Osteocyte (in vitro differentiated cells): ENCODE measurements at regions not wholly inside any gene's neighbourhood (a gene's known extent, or its start where the extent isn't known, plus 50 kb on each side); places are given as distances from the start of the nearest gene placed in this dataset.

Experiments used
- DNase-seq: peaks from one replicate; pipeline ENCODE4 v3.0.0; 2021; ENCODE audit warnings: mixed read lengths; ENCODE audit not compliant: unreplicated experiment; ENCODE audit errors: extremely low spot score
- H3K27ac Mint-ChIP-seq: one replicate; pipeline ENCODE4 v1.8.0; 2021; ENCODE audit warnings: mild to moderate bottlenecking, mixed read lengths; ENCODE audit not compliant: unreplicated experiment
- H3K27me3 Mint-ChIP-seq: one replicate; pipeline ENCODE4 v1.8.0; 2021; ENCODE audit warnings: mixed read lengths; ENCODE audit not compliant: unreplicated experiment
- H3K36me3 Mint-ChIP-seq: one replicate; pipeline ENCODE4 v1.8.0; 2021; ENCODE audit warnings: mixed read lengths; ENCODE audit not compliant: unreplicated experiment
- H3K4me1 Mint-ChIP-seq: one replicate; pipeline ENCODE4 v1.8.0; 2021; ENCODE audit warnings: mixed read lengths; ENCODE audit not compliant: unreplicated experiment
- H3K4me3 Mint-ChIP-seq: one replicate; pipeline ENCODE4 v1.8.0; 2021; ENCODE audit warnings: mild to moderate bottlenecking, moderate library complexity, mixed read lengths; ENCODE audit not compliant: unreplicated experiment
- H3K9me3 Mint-ChIP-seq: one replicate; pipeline ENCODE4 v1.8.0; 2021; ENCODE audit warnings: mixed read lengths; ENCODE audit not compliant: unreplicated experiment
- CTCF ChIP-seq: fragments of 200-600 bp; sonication (generic); IDR thresholded peaks from 2 replicates; pipeline ENCODE4 v1.5.0; 2021; ENCODE audit warnings: antibody characterized with exemption, mild to moderate bottlenecking, moderate library complexity

- Mint-ChIP-seq H3K4me3 (no peak overlapping the region), H3K9me3 (no peaks in the 10 kb centered on the region), H3K27ac (no peak overlapping the region), H3K36me3 (no peaks in the 10 kb centered on the region), H3K4me1 (peaks cover 15% of the 10 kb centered on the region), H3K27me3 (peaks cover 2% of the 10 kb centered on the region)
- TF ChIP-seq CTCF: no peak
- no peak for DNase-seq
These were observed 166.8 kb downstream of the NNT start for GRCh38 chr5:43769571-43770355.
